HG03064 (cell line): ENCODE measurements at regions not wholly inside any gene's neighbourhood (a gene's known extent, or its start where the extent isn't known, plus 50 kb on each side); places are given as distances from the start of the nearest gene placed in this dataset.
"Not testable (repeated sequence)": the region's sequence is repeated elsewhere in the genome, so short reads cannot be mapped to it uniquely, and the experiment has no call there.

ENCODE experiments used
- ATAC-seq: cut with Tn5 transposase; IDR thresholded peaks from one replicate; pipeline ENCODE4 v1.9.1; 2021; ENCODE audit warnings: low read depth; ENCODE audit not compliant: unreplicated experiment

- no peak for ATAC-seq
Observed at GRCh38 chr15:66993090-66993489, 72.3 kb upstream of the SMAD3 start.

- no peak for ATAC-seq
Observed at GRCh38 chr15:66993874-66994696, 71.3 kb upstream of the SMAD3 start.

- no peak for ATAC-seq
Observed at GRCh38 chr15:66994927-66995656, 70.3 kb upstream of the SMAD3 start.

- ATAC-seq = no peak
Observed at GRCh38 chr15:66996094-66996493, 69.3 kb upstream of the SMAD3 start.

GRCh38 chr15:66997212-66997611, 68.2 kb upstream of the SMAD3 start:
- no peak for ATAC-seq

- ATAC-seq = not testable (repeated sequence)
Observed at GRCh38 chr15:66998234-66998633, 67.2 kb upstream of the SMAD3 start.

GRCh38 chr15:66999046-66999968, 66.1 kb upstream of the SMAD3 start:
- no peak for ATAC-seq

- no peak for ATAC-seq
Observed at GRCh38 chr15:67000896-67001295, 64.5 kb upstream of the SMAD3 start.

- no peak for ATAC-seq
Observed at GRCh38 chr15:67002368-67002767, 63.0 kb upstream of the SMAD3 start.

GRCh38 chr15:67003586-67003985, 61.8 kb upstream of the SMAD3 start:
- no peak for ATAC-seq

- ATAC-seq = no peak
Observed at GRCh38 chr15:67004142-67004541, 61.3 kb upstream of the SMAD3 start.

- ATAC-seq = no peak
Observed at GRCh38 chr15:67005294-67005996, 60.0 kb upstream of the SMAD3 start.

- no peak for ATAC-seq
Observed at GRCh38 chr15:67006083-67007065, 59.0 kb upstream of the SMAD3 start.

GRCh38 chr15:67009576-67010569, 55.5 kb upstream of the SMAD3 start:
- no peak for ATAC-seq

GRCh38 chr15:67010898-67011616, 54.3 kb upstream of the SMAD3 start:
- no peak for ATAC-seq

GRCh38 chr15:67011617-67012005, 53.8 kb upstream of the SMAD3 start:
- ATAC-seq = no peak

GRCh38 chr15:67013696-67014095, 51.7 kb upstream of the SMAD3 start:
- no peak for ATAC-seq
